GM18498 (cell line): ENCODE measurements at regions not wholly inside any gene's neighbourhood (a gene's known extent, or its start where the extent isn't known, plus 50 kb on each side); places are given as distances from the start of the nearest gene placed in this dataset.

Source experiments
- ATAC-seq: cut with Tn5 transposase; IDR thresholded peaks from one replicate; pipeline ENCODE4 v1.9.1; 2021; ENCODE audit warnings: mild to moderate bottlenecking, moderate library complexity; ENCODE audit not compliant: unreplicated experiment

DNA sequence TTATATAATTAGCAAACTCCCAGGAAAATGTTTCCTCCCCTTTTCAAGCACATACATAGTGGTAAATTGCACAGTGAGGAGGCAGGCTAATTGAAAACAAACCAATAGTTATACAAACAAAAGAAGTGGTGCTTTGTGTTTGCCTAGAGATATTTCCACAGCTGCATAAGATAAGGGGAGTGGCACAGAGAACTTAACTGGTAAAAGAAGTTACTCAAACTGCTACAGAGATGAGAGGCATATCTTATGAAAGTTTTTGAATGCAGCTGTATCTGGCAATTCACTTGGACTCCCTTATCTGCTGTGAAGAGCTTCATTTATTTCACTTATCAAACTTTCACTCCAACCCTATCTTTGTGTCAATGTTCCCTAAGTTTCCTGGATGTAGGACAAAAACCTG is 361.2 kb upstream of the RBMY1B start:
- ATAC-seq = no peak

DNA sequence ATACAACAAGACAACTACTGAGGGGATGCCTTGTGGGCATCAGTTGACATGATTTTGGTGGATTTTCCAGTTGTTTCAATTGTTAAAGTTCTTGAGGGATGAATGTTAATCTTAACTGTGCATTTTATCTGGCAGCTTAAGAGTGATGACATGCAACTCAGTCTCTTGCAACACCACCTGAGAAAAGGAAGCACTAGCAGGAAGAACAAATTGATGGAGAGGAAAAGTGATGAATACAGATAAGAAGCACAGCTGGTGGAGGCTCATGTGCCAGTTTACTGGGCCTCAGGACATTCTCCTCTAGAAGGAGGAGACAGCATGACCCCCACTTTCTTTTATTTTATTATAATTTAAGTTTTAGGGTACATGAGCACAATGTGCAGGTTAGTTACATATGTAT is 341.3 kb upstream of the RBMY1B start:
- no peak for ATAC-seq

DNA sequence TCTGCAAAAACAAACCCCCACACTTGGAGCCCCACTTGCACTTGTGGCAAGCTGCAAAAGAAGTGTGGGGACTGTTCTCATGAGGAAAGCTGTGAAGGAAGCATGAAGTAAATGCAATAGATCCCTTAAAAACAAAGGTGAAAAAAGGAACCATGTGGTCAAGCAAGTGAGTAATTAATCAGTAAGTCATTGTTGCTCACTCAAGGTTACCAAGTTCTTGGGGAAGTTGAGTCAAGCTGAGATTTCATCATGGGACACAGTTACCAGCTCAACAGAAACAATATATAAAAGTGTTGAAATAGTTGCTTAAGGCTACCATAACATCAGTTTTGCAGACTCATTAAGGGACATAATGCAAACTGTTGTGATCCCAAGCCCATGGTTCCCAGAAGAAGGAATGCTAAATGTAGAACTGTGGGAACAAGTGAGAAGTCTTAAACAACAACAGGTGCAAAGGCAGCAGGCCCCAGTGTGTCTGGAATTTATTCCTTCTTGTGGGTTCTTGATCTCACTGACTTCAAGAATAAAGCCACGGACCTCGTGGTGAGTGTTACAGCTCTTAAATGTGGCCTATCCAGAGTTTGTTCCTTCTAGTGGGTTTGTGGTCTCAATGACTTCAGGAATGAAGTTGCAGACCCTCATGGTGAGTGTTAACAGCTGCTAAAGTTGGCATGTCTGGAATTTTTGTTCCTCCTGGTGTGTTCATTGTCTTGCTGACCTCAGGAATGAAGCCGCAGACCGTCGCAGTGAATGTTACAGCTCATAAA is 336.3 kb upstream of the RBMY1B start:
- no peak for ATAC-seq

DNA sequence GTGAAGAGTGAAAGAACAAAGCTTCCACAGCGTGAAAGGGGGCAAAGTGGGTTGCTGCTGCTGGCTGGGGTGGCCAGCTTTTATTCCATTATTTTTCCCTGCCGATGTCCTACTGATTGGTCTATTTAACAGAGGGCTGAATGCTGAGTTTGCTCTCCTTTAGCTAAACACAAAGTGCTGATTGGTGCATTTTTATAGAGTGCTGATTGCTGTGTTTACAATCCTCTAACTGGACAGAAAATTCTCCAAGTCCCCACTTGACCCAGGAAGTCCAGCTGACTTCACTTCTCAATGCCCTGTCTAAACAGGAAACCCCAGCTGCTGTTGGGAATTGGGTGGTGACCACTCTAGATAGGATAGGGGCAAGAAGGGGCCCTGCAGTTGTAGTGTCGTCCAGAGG is 335.6 kb upstream of the RBMY1B start:
- ATAC-seq = no peak

DNA sequence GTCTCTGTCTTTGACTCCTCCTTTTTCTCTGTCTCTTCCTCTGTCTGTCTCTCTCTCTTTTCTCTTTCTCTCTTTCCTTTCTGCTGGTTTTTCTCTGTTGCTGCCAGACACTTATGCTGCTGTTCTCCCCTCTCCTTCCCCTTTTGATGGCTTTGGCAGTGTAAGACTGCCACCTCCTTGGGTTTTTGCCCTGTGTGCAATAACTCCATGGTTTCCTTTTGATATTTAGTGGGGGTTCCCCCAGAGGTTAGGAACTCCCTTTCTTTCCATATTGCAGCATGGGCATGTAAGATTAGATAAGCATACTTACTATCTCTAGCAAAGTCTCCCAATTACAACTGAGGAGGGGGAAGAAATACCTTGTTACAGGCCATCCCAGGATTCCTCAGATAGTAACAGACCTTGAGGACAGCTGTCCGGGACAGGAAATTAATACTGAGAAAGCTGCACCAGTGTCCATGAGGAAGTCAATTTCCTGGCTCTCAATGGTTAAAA is 333.8 kb upstream of the RBMY1B start:
- ATAC-seq = no peak

DNA sequence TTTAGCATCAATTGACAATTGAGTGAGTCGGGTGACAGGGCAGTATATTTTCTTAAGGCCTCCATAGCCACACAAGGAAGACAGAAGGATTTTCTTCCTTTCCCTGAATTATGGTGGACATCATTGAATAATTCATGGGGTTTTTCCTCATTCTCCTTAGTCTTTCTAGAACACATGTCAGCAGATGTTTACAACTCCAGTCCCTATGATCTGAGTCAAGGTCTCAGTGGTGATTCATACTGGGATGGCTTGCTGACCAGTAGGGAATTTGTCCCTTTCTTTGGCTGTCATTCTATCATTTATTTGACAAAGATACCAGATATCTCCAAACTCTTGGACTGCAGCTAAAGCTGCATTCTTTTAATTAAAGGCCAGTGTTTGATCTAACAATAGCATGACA is 332.9 kb upstream of the RBMY1B start:
- no peak for ATAC-seq

DNA sequence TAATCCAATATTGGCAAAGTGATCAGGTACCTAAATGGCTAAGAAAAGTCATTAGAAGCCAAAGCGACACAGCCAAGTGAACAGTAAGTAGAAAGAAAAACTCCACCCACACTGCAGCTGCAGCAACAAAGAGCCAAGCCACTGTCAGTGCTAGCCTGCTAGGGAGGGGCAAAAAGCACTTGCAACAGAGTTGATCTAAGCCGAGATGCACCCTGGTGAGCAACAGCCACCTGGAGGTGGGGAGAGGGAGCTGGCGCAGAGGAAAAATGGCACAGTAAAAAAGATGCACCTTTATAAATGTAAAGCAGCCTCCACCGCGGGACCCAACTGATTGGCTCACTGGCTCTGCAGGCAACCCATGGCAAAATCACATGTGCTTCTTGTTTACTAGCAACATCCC is 330.2 kb upstream of the RBMY1B start:
- ATAC-seq = no peak

DNA sequence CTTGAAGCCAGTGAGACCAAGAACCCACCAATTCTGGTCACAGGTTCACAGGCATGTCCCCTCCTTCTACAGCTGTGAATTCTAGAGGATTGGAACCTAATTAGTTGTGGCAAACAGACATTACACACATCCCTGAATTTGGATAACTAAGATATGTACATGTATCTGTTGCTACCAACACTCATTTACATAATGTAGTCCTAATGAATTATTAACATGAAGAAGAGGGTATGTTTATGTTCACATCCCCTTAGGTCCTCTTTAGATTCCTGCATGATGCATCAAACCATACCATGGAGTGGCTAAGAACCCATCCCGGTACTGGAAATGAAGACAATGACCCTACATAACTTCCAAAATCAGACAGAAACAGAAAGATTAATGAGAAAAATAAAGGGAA is 326.9 kb upstream of the RBMY1B start:
- no peak for ATAC-seq

DNA sequence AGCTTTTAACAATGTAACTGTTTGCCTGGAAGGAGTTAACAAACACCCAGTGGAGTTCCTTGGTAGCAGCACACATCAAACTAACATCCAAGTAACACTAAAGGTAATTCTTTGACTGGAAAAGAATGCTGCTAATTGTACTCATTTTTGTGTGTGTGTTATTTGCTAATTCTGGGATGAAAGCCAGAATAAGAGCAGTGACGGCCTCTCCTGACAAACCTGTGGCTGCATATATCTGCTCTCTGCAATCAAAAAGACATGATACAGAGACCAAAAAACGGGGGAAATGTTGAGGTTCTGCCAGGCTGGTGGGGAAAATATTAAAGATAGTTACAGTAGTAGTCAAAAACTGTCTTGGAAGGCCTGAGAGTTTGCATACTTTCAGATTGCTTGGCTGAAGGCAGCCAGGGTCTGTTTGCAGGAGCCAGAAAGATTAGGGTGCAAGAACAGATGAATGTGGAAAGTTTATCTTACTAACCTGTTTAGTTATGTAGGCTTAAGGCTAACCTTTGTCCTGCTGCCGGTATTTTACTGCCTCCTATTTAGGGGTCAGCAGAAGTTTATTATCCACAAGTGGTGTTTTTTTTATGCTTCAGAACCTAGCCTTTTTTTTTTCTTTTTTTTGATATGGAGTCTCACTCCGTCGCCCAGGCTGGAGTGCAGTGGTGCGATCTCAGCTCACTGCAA is 325.6 kb upstream of the RBMY1B start:
- no peak for ATAC-seq

DNA sequence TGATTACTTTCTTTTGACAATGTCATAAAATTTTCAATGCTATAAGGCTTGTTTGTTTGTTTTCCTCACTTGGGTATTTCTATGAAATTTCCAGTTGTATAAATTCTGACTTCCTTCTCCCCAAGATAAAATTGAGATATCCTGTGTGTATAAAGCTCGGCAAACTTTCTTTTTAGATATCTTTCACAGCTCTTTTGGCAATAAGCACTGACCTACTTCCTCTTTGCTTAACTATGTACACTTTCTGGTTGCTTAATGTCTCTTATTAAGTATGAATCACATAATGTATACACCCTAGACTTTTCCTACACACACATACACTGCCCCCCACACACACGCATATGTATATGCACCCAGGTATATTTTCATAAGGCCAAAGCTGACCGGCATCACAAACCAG is 318.4 kb upstream of the RBMY1B start:
- ATAC-seq = no peak

DNA sequence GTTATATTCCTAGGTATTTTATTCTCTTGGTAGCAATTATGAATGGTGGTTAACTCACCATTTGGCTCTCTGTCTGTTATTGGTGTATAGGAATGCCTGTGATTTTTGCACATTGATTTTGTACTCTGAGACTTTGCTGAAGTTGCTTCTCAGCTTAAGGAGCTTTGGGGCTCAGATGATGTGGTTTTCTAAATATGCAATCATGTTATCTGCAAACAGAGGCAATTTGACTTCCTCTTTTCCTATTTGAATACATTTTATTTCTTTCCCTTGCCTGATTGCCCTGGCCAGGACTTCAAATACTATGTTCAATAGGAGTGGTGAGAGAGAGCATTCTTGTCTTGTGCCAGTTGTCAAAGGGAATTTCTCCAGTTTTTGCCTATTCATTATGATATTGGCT is 310.9 kb upstream of the RBMY1B start:
- no peak for ATAC-seq

DNA sequence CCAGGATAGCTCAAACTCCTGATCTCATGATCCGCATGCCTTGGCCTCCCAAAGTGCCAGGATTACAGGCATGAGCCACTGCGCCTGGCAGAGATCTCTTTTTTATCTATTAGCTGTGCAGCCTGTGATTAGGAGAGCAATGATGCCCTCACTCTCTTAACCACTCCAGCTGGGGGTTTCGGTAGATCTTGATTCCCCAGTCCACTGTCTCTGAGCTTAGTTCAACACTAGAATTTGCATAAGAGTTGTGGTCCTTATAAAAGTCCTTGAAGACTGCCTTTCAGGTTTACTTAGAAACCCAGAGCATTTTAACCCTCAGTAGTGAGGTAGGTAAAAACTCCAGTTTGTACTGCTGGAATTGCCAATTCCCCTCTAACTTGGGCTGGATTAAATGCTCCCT is 283.3 kb upstream of the RBMY1B start:
- ATAC-seq = peak; percentile 99

DNA sequence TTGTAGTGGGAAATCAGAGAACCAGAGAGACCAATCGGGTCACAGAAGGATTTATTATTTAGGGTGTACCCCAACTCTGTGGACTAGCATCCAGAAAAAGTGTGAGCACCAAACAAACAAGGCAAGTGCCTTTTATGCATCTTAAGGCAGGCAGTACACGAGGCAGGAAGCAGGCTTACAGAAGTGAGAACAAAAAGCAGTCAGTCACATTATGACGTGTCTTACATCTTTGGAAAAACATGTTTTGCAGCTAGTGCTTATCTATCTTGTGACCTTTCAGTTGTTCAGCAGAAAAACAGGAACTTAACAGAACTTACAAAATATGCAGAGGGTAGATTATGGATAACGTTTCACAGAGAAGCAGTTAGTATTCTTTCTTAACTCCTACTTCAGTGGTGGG is 270.9 kb upstream of the RBMY1B start:
- peak; percentile 97 for ATAC-seq

DNA sequence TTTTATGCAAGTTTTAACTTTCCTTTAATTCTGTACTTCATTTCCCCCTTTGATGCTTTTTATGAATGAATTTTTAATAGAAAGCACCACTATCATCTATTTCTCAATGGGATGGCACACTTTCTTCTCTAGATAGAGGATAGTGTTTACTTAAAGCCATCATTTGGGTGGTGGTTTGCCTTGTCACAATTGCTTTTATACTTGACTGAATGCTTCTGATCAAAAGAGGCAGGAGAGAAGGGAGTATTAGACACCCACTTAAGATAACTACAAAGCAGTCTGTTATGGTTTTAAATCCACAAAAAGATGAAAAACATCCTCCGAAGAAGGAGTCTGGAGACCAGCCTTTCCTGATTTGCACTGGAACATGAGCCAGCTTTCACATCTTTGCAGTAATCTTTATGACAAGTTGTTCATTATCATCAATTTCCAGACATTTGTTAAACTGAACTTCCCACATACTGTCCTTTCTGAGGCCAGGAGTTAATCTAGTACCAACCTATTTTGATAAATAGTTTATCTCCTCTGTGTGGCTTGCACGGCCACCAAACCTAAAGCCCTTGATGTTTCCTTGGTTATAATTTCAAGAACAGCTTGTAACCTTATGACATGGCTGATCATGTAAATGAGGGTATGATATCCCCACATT is 270.4 kb upstream of the RBMY1B start:
- ATAC-seq = no peak

DNA sequence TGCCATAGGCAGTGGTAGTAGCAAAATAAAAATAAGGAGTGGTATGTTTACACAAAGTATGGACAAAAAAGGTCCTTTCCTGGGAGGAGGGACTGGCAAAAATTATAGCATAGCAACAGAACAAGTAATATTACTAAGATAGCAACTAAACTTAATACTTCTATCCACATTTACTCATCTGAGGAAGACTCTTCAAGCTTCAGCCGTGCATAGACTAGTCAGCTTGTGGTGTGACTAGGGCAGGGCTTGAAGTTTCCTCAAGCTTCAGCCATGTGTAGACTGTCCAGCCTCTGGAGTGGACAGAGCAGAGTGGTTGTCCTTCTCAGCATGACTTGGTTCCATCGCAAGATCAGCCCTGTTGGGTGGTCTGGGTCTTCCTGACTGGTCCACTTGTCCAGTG is 268.3 kb upstream of the RBMY1B start:
- ATAC-seq = no peak

DNA sequence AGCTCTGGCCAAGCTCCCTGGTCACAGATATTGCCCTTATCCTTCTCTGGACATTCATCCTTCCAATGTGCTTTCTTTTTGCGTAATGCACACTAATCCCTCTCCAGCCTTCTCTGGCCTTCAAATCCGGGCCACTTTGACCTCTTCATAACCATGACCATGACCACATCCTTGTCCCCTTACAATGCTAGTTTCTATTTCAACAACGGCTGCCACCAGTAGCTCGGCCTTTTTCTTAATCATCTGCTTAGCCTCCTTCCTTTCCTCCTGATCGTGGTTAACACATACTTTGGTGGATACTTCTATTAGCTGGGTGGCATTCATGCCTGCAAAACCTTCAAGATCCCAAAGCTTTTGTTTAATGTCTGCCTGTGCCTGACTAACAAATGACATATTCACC is 264.4 kb upstream of the RBMY1B start:
- ATAC-seq = peak; percentile 44

DNA sequence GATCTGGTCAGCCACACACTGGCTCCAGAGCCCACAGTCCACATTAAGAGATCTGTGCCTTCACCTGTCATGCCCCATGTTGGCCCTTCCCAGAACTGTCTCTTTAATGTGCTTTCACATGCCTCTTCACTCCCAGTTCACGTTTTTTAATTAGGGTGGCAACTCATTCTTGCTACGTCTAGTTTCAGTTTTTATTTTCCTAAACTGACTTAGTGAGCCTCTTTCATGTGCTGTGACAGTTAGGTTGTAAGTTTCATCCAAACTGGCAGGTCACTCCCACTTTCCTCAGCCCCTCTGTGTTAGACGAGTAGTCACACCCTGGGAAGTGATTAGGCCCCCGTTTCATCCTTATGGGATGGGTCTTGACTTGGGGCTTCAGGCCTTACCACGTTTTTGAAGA is 262.5 kb upstream of the RBMY1B start:
- ATAC-seq = no peak

DNA sequence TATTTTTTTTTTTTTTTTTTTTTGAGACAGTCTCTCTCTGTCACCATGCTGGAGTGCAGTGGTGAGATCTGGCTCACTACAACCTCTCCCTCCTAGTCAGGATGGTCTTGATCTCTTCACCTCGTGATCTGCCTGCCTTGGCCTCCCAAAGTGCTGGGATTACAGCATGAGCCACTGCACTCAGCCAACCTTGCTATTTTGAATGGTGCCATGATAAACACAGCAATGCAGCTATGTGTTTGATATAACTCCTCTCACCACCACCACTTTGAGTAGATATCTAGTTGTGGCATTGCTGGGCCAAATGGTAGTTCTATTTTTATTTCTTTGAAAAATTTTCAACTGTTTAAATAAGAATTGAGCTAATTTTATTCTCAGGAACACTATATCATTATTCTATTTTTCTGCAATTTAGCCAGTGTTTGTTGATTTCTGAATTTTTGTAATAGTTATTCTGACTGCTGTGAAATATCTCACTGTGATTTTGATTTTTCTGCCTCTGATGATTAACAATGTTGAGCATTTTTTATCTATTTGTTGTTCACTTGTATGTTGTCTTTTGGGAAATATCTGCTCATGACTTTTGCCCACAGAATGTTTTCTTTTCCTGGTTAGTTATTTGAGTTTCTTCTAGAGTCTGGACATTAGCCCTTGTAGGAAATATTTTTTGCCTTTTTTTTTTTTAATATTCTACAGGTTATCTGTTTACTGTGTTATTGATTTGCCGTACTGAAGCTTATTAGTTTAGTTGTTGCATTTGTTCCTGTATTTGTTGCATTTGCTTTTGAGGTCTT is 257.5 kb upstream of the RBMY1B start:
- no peak for ATAC-seq

DNA sequence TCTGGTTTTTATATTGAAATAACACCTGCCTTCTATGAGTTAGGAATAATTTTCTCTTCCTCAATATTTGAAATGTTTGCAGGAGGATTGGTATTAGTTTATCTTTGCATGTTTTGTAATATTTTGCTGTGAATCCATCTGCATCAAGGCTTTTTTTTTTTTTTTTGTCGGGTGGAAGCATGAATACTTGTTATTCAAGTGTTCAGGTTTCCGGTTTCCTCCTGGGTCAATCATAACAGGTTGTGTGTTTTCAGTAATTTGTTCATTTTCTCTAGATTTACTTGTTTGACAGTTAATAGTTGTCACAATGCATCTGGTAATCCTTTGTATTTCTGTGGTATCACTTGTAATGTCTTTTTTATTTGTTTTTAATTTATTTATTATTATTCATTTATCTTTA is 256.7 kb upstream of the RBMY1B start:
- no peak for ATAC-seq

DNA sequence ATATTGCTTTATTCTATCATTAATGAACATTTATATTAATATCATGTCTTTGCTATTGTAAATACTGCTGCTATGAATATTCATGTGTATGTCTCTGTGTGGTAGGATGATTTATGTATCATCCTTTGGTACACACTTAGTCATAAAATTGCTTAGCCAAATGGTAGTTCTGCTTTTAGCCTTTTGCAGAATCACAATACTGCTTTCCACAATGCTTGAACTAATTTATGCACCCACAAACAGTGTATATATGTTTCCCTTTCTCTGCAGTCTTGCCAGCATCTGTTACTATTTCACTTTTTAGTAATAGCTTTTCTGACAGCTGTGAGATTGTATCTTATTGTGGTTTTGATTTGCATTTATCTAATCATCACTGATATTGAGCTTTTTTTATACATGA is 254.3 kb upstream of the RBMY1B start:
- ATAC-seq = peak; percentile 82

DNA sequence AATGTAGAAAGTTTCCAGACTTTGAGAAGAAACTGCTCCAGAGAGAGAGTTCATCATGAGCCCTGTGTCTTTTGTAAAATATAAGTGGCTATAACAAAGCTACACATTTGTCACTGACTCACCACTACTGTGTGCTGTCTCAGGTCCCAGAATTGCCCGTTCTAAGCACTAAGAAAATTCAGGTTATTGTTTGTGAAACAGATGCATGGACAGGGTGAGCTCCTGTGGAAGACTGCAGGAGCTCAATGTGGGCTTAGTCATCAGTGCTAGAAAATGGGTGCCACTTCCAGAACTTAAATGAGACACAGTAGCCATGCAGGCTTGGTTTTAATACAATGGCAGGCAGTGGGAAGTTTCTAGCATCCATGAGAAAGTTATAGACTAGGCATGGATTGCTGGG is 251.4 kb upstream of the RBMY1B start:
- ATAC-seq = no peak
